Body of pancreas (tissue), 4 donors: ENCODE measurements at regions not wholly inside any gene's neighbourhood (a gene's known extent, or its start where the extent isn't known, plus 50 kb on each side); places are given as distances from the start of the nearest gene placed in this dataset.

Experiments used
- ATAC-seq: fragments of 150-250 bp; one replicate; pipeline ENCODE4 v1.9.1; 2016
- DNase-seq, 4 donors: peaks; one replicate each; pipeline ENCODE4 v3.0.0-alpha.2; 2019
- H3K27ac ChIP-seq, 4 donors: fragments of 200-600 bp; sonication (generic); 1 replicate in 3 of 4; 2 replicates in 1 of 4; pipeline versions ENCODE4 v1.5.1 to v1.6.1; 2016 to 2019; ENCODE audit warnings: mild to moderate bottlenecking in 1 of 4, mixed read lengths in 1 of 4, moderate library complexity in 1 of 4
- H3K27me3 ChIP-seq, 2 donors: fragments of 200-600 bp; sonication (generic); one replicate each; pipeline ENCODE4 v1.6.0; 2016; ENCODE audit warnings: mild to moderate bottlenecking in 1 of 2
- H3K36me3 ChIP-seq, 2 donors: fragments of 200-600 bp; sonication (generic); replicated peaks in 1 of 2; 2 replicates each; pipeline ENCODE4 v1.5.1; 2016; ENCODE audit warnings: low read depth in 2 of 2; ENCODE audit not compliant: insufficient read depth in 1 of 2
- H3K4me1 ChIP-seq: fragments of 200-600 bp; sonication (generic); one replicate; pipeline ENCODE4 v1.6.0; 2016
- H3K4me3 ChIP-seq, 2 donors: fragments of 200-600 bp; sonication (generic); 1 replicate in 1 of 2; 2 replicates in 1 of 2; pipeline ENCODE4 v1.5.1; 2016 to 2019
- H3K9me3 ChIP-seq, 3 donors: fragments of 200-600 bp; sonication (generic); 1 replicate in 2 of 3; 2 replicates in 1 of 3; pipeline ENCODE4 v1.5.1; 2016
- CTCF ChIP-seq, 7 experiments: fragments of 450-650 bp in 4 of 7; fragments of 200-600 bp in 3 of 7; sonication (generic) in 3 of 7; IDR thresholded peaks; one replicate each; pipeline ENCODE4 v1.5.1; 2016 to 2019; ENCODE audit warnings: antibody characterized with exemption in 7 of 7
- POLR2A ChIP-seq, 3 donors: fragments of 450-650 bp; IDR thresholded peaks; one replicate each; pipeline ENCODE4 v1.6.1; 2016; ENCODE audit warnings: antibody characterized with exemption in 3 of 3, mild to moderate bottlenecking in 2 of 3
- WGBS, 2 donors: methylation state at CpG; one replicate each; pipeline ENCODE4 v1.1.5; 2017; 5-methylcytosine and 5-hydroxymethylcytosine counted together
- intact Hi-C: fragments of 100-400 bp; cut with DNase I; formaldehyde crosslinking; loops from one replicate; pipeline ENCODE4 v1.15.1; 2023

DNA sequence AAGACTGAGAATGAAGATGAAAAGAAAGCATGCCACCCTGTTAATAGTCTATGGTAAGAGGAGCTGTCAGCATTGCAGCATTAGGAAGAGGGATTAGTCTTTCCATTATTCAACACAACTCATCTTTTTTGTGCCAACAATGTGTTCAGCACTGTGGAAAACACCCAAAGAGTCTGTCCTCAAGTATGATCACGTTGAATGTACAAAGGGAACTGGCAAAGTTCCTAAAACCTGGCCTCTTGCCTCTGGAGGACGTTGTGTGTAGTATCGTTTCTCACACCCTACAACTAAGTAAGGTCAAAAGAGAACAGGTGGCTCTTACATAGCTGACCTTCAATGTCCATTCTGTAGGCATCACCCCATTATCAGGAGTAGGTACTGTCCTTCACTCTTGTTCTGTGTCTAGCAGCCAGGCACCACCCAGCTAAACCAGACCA, 147.9 kb upstream of the THBS1 start:
- H3K9me3 ChIP-seq, result no peaks in the 10 kb centered on the region
- intact Hi-C loops, result no loop called here
- DNase-seq (no peak), ATAC-seq (no peak)
- H3K36me3 ChIP-seq, result no peaks in the 10 kb centered on the region
- TF ChIP-seq CTCF (IDR thresholded peaks at IDR 0.05), result no peak
- TF ChIP-seq POLR2A (IDR thresholded peaks at IDR 0.05), result no peak
- 55 to 59% methylated on average over 3 of the region's 3 CpGs for WGBS, 2 donors
- peaks cover 6% of the 10 kb centered on the region for H3K4me1 ChIP-seq
- H3K4me3 ChIP-seq, result no peak overlapping the region
- no peak overlapping the region for H3K27ac ChIP-seq
- H3K27me3 ChIP-seq, result no peaks in the 10 kb centered on the region

DNA sequence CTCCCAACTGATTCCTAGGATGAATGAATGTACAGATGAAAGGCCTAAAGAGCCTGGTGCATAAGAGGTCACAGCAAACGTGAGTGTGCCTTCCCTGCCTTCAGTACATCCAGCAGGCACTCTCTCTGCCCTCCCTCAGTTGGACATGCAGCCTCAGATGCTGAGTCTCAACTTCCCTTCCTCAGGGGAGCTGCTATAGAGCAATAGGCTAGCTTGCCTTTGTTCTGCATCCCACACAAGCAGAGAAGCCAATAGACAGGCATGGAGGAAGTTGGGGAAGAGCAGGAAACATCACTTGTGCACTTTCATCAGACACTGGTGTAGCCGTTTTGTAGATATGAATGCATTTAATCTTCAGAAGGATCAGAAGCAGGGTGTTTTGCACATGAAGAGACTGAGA, 147.5 kb upstream of the THBS1 start:
- no peaks in the 10 kb centered on the region for H3K36me3 ChIP-seq
- H3K27me3 ChIP-seq, result no peaks in the 10 kb centered on the region
- no peak overlapping the region for H3K4me3 ChIP-seq
- 52 to 70% methylated on average over 2 of the region's 2 CpGs for WGBS, 2 donors
- ATAC-seq, result no peak
- H3K4me1 ChIP-seq, result peaks cover 6% of the 10 kb centered on the region
- intact Hi-C loops, result no loop called here
- H3K27ac ChIP-seq, result no peak overlapping the region
- no peaks in the 10 kb centered on the region for H3K9me3 ChIP-seq
- peak in 1 of 4 donors; percentile 39 for DNase-seq
- TF ChIP-seq CTCF (IDR thresholded peaks at IDR 0.05), result no peak
- TF ChIP-seq POLR2A (IDR thresholded peaks at IDR 0.05), result no peak

- Histone ChIP-seq H3K27ac (no peak overlapping the region), H3K4me3 (no peak overlapping the region), H3K9me3 (no peaks in the 10 kb centered on the region), H3K36me3 (no peaks in the 10 kb centered on the region), H3K4me1 (peaks cover 6% of the 10 kb centered on the region), H3K27me3 (no peaks in the 10 kb centered on the region)
- TF ChIP-seq CTCF (IDR thresholded peaks at IDR 0.05), result no peak
- TF ChIP-seq POLR2A (IDR thresholded peaks at IDR 0.05), result no peak
- intact Hi-C loops, result no loop called here
- ATAC-seq (no peak), DNase-seq (no peak)
- 80 to 92% methylated on average over 4 of the region's 4 CpGs for WGBS, 2 donors
Observed at GRCh38 chr15:39434163-39434562, 146.7 kb upstream of the THBS1 start.

DNA sequence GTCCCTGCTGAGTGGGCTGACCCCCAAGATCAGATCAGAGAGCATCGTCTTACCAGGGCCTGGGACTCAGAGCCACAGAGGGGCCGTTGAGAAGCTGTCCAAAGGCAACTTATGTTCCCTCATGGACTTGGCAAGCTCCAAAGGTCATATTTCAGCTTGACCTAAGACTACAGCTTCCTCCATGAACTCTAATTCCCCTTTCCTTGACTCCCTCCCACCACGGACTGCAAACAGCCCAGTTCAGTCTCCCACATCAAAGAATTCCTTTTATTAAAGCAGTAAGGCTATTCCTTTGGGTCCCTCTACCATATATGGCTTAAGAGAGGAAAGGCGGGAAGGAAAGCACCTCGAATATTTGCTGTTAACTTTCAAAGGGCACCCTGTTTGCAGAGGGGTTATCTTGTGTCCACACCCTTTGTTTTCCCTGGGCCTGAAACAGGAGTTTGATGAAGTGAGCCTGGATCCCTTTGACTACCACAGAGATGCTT, 146.1 kb upstream of the THBS1 start:
- intact Hi-C loops, result no loop called here
- no peaks in the 10 kb centered on the region for H3K9me3 ChIP-seq
- DNase-seq (no peak), ATAC-seq (no peak)
- H3K4me3 ChIP-seq, result no peak overlapping the region
- 57 to 63% methylated on average over 5 of the region's 5 CpGs for WGBS, 2 donors
- no peaks in the 10 kb centered on the region for H3K36me3 ChIP-seq
- TF ChIP-seq CTCF (IDR thresholded peaks at IDR 0.05) (no peak), POLR2A (IDR thresholded peaks at IDR 0.05) (no peak)
- H3K27me3 ChIP-seq, result no peaks in the 10 kb centered on the region
- H3K4me1 ChIP-seq, result peaks cover 4% of the 10 kb centered on the region
- no peak overlapping the region for H3K27ac ChIP-seq

GRCh38 chr15:39435244-39435643, 145.6 kb upstream of the THBS1 start:
- ATAC-seq, result no peak
- Histone ChIP-seq H3K4me3 (no peak overlapping the region), H3K36me3 (no peaks in the 10 kb centered on the region), H3K4me1 (no peaks in the 10 kb centered on the region), H3K27me3 (no peaks in the 10 kb centered on the region), H3K9me3 (no peaks in the 10 kb centered on the region), H3K27ac (no peak overlapping the region)
- TF ChIP-seq POLR2A (IDR thresholded peaks at IDR 0.05), result no peak
- TF ChIP-seq CTCF (IDR thresholded peaks at IDR 0.05), result no peak
- intact Hi-C loops, result no loop called here
- 65 to 78% methylated on average over 2 of the region's 2 CpGs for WGBS, 2 donors
- no peak for DNase-seq
